NCI-H1092 treated with DMSO at 0.1 percent for 48 hours (cell line): ENCODE measurements at regions not wholly inside any gene's neighbourhood (a gene's known extent, or its start where the extent isn't known, plus 50 kb on each side); places are given as distances from the start of the nearest gene placed in this dataset.

ENCODE experiments used
- DNase-seq: peaks from one replicate; lab custom pipeline; 2025; lab: John Stamatoyannopoulos, UW

- DNase-seq: no peak
Measured at GRCh38 chr10:113442336-113442735, 110.5 kb upstream of the HABP2 start.

- DNase-seq: no peak
Measured at GRCh38 chr10:113443141-113443925, 109.5 kb upstream of the HABP2 start.

- no peak for DNase-seq
Measured at GRCh38 chr10:113444766-113445365, 108.0 kb upstream of the HABP2 start.

GRCh38 chr10:113445736-113446135 lies 107.1 kb upstream of the HABP2 start:
- no peak for DNase-seq

- DNase-seq: no peak
Measured at GRCh38 chr10:113446739-113447138, 106.1 kb upstream of the HABP2 start.

GRCh38 chr10:113447278-113447677 lies 105.6 kb upstream of the HABP2 start:
- DNase-seq: no peak

- no peak for DNase-seq
Measured at GRCh38 chr10:113449006-113449695, 103.7 kb upstream of the HABP2 start.

- DNase-seq: no peak
Measured at GRCh38 chr10:113450046-113450804, 102.6 kb upstream of the HABP2 start.

GRCh38 chr10:113450906-113451305 lies 101.9 kb upstream of the HABP2 start:
- no peak for DNase-seq

GRCh38 chr10:113452146-113452845 lies 100.6 kb upstream of the HABP2 start:
- DNase-seq: no peak

- no peak for DNase-seq
Measured at GRCh38 chr10:113453351-113453750, 99.5 kb upstream of the HABP2 start.

GRCh38 chr10:113454341-113455061 lies 98.4 kb upstream of the HABP2 start:
- DNase-seq: no peak

- no peak for DNase-seq
Measured at GRCh38 chr10:113455947-113456346, 96.9 kb upstream of the HABP2 start.

- no peak for DNase-seq
Measured at GRCh38 chr10:113456741-113457140, 96.1 kb upstream of the HABP2 start.

GRCh38 chr10:113457408-113457807 lies 95.4 kb upstream of the HABP2 start:
- no peak for DNase-seq

- no peak for DNase-seq
Measured at GRCh38 chr10:113458451-113458850, 94.4 kb upstream of the HABP2 start.

- no peak for DNase-seq
Measured at GRCh38 chr10:113458944-113459343, 93.9 kb upstream of the HABP2 start.

GRCh38 chr10:113459626-113460280 lies 93.1 kb upstream of the HABP2 start:
- no peak for DNase-seq

GRCh38 chr10:113463083-113463482 lies 89.8 kb upstream of the HABP2 start:
- no peak for DNase-seq

- no peak for DNase-seq
Measured at GRCh38 chr10:113463777-113464176, 89.1 kb upstream of the HABP2 start.

- no peak for DNase-seq
Measured at GRCh38 chr10:113469796-113470195, 83.1 kb upstream of the HABP2 start.
